ENCODE measurements at regions not wholly inside any gene's neighbourhood (a gene's known extent, or its start where the extent isn't known, plus 50 kb on each side); places are given as distances from the start of the nearest gene placed in this dataset.

DNA sequence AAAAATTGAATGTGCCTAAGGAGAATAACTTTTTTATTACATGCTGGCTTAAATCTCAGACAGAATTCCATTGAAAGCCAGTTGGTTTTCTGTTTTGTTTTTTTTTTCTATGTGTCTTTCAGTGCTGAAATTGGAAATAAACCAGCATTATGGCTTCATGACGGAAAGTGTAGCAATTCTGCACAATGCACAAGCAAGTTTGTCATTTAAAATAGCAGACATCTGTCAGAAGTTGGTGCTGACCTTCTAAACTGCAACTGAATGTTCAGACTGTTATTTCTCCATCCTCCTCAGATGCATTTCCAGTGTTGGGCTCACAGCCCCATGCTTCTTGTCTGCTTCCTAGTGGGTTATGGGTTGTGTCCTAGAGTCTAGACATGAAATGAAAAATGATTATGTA, 107.2 kb upstream of the LIMCH1 start:
- no peak for DNase-seq

DNA sequence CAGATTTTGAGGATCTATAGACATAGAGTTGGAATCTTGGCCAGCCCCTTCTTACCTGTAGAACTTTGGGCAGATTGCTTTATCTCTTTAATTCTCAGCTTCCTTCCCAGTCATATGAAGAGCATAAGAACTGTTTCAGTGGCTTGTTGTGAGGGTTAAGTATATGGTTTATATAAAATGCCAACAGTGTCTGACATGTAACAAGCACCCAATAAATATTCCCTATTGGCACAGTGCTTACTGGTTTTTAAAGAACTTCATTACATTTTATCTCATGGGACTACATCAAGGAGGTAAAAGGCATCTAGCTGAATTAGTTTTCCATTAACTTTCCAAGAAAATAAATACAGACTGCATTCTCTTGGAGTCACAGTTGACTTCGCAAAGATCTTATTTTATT, 106.7 kb upstream of the LIMCH1 start:
- DNase-seq: no peak

DNA sequence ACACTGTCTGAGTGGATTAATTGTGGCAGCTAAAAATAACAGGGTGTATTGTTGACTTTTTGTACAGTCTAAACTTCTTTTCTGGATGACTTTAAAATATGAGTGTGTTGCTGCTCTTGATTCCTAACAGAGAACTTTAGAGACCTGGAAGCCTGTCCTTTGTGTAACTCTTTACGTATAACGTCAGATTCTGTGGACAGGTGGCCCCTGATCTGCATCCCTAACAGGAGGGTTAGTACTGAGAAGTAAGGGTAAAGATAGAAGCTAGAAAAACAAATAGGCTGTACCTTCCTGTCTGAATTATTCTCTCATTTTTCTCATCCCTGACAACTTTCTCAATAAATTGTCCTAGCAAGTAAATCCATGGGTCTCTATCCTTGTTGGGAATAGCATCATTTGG, 105.7 kb upstream of the LIMCH1 start:
- no peak for DNase-seq

DNA sequence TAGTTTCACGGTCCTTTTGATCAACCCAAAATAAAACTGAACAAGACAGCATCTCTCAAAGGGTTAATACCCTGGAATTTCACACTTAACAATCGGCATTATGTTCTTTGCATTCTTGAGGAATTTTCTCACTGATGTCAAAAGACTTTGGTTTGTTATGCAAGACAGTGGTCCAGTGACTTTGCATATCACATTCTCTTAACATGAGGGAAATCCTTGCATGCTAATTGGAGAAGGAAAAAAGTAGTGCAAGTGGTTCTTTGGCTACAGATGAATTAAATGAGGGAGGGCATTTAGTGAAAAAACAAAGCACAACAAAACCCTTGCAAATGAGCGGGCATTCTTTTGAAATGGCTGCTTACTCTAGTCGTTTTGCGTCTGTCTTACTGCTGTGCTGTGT, 105.1 kb upstream of the LIMCH1 start:
- DNase-seq: no peak

DNA sequence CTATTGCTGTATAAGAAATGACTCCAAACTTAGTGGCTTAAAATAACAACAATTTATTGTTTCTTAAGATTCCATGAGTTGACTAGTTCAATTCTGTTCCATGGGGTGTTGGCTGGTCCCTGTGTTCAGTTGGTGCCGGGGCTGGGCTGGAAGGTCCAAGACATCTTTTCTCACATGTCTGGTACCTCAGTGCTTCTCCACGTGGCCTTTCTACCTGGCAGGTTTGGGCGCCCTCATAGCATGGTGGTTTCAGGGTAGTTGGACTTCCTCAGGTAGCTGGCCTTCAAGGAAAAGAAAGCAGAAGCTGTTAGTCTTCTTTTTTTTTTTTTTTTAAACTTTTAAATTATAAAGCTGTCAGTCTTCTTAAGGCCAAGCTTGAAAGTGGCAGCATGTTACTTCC, 104.6 kb upstream of the LIMCH1 start:
- no peak for DNase-seq

DNA sequence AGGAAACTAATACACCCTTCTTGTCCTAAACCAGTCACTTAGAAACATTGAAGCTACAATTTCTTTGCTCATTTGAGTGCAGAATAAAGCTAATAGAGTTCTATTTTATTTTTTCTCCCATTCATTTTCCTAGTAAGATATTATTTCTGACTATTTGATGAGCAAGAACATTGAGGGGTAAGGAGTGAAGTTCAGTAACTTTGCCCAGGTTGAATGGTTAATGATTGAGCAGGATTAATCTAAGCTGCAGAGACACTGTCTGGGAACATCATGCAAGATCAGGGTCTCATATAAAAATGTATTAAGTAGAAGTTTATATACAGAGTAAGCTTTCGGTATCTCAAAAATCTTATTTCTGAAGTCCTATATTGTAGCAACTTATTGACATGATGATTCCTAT, 102.4 kb upstream of the LIMCH1 start:
- no peak for DNase-seq

DNA sequence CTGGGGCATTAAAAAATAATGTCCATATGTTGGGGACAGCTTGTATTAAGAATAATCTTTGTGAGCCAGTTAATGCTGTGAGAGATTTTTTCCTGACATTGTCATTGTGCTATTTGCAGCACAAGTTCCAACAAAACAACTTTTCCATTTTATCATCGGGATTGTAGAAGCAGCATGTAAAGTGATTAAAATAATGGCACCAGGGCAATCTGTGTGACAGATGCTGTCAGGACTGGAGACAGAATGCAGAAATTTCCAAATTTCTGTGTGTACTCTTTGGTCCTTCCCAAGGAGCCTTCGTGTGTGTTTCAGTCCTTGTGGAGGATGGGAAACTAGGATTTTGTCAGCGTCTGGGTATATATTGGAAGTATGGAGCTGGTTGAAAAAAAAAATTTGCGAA, 101.5 kb upstream of the LIMCH1 start:
- no peak for DNase-seq

DNA sequence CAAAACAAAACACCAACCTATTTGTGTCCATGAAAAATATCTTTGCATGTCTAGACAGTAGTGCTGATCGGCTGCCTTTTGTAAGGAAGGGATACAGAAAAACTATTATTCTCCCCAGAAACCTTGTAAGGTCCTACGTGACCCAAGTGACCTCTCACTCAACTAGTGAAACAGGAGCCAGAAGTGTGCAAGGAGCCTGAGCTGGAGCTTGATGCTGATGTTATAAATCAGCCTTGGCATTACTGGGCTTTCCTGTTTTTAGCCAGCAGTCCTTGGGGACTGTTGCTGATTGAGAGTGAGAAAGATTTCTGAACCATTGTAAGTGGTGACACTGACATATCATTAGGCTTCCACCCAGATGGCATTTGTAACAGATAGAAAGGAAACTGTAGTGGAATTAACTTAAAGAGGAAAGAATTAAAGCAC, 100.8 kb upstream of the LIMCH1 start:
- no peak for DNase-seq

DNA sequence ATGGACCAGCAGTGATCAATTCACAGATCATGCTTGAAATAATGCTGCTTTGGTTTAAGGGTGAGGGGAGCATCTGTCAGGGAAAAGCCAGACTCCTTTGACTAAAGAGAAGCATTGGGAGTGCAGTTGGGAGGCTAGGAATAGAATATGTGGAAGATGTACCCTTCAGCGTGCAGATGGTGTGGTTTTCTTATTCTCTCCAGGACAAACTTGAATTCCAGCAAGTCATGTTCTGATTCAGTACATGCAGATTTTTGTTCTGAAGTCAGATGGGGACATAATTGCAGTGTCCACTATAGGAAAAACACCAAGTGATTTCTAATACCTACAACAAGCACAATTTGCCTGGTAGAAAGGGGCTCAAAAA, 99.0 kb upstream of the LIMCH1 start:
- no peak for DNase-seq

DNA sequence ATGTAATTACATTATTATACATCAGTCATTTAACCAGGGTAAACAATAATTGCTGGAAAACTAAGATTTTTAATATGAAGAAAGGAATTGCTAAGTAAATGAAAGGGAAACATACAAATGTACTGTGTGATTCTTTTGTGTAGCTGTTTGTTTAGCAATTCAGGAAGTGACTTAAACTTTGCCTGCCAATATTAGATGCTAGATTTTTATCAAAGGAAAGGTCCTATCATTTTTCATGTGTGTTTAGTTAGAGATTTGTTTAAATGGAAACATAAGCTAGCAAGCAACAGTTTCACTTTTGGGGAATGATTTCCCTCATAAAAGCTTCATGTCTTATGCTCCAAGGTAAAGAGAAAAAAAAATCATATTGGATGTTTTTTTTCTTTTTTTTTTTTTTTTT, 95.1 kb upstream of the LIMCH1 start:
- peak in 1 of 2 experiments; percentile 30 for DNase-seq

DNA sequence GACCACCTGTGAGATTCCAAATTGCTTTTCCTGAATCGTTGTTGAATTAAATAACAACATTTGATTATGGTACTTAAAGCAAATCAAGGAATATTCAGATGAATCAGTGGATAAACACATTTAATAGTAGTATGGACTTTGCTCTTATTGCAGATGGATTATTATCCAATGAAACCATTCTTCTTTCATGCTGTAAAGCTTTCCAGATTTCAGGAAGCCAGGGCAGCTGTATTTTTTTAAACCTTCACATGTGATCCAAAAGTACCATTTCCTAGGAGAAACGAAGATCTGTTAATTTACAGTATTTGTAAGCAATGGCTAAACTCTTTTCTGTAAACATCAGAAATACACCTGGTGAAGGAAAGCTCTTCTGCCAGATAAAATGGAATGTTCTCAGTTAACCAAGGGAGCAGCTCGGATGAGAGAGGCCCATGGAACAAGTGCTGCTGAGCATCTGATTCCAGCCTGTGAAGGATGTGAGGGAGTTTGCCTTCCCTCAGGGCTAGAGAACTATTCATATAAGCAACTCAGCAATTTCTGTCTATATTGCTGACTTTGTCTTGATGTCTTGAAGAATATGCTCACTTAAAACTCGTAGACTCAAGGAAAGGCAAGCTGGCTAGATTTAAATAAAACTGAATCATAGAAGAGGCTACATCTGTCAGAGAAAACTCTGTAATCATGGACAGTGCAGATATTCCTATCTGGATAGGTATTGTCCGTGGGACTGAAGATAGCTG, 94.4 kb upstream of the LIMCH1 start:
- peak in 1 of 2 experiments; percentile 44 for DNase-seq

DNA sequence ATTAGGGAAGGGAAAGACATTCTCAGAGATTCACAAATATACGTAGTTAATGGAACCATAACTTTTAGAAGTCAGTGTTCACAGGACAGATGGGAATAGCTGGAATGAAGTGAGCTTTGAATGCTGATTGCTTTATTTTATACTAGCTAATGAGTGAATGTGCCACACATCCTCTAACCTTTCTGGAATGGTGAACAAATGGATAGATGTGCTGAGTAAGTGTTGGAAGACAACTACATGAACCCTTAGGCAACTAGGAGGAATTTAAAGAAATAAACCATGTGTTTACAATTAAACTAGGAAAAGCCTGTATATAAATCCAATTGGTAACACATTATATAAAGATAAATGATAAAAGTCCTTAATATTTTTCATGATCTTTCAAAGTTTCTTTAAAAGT, 91.6 kb upstream of the LIMCH1 start:
- no peak for DNase-seq

DNA sequence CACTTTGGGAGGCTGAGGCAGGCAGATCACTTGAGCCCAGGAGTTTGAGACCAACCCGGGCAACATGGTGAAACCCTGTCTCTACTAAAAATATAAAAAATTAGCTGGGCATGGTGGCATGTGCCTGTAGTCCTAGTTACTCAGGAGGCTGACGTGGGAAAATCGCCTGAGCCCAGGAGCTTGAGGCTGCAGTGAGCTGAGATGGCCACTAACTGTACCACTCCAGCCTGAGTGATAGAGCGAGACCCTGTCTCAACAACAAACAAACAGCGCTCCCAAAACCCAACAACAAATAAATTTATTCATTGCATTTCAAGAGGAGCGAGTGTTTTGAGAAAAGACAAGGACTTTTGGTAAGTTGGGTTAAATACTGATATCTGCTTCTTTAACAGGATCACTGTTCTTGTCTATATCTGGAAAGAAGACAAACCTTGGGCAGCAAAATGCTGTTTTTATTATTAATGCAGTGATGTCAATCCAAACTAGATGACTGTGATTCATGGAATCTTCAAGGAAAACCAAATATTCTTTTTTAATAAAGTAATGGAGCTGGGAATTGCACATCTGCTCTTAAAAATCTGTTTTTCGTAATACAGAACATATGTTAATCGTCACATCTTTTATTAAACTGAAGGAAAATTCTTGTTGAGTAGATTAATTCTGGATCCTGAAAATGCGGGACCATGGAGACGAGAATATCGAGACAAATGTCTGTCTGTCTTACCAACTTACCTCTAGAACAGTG, 90.8 kb upstream of the LIMCH1 start:
- DNase-seq: no peak

DNA sequence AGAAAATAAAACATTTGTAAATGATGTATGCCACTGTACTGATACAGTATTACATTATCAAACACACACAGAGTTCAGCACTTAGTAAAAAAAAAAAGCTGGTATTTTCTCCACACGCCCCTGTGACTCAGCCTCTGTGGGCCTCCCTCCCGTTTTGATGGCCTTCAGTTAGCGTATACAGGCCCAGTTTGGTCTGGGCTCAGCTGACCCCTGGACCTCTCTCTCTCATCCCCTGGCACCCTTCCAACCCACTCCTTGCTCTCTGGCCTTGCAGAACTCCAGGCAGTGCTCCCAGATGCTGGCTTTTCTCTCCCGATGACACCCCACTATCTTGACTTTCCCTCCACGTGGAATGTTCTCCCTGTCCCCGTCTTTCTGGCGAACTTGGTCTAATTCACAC, 89.0 kb upstream of the LIMCH1 start:
- no peak for DNase-seq

DNA sequence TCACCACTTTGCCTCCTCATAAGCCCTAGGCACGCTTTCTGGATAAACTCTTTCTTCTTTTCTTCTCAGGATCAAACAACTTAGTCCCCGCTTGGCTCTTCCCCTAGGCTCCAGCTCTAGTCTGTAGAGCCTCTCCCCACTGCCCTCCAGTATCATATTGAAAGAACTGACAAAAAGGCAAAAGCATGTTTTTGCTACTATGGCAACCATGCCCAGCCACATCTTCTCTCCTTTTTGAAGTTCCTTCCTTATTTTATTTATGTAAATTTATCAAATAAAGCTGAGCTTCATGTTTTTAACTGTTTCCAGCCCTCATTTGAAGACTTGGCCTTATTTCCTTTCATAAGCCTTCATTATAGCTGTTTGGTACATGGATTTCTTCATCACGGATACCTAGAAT, 86.0 kb upstream of the LIMCH1 start:
- DNase-seq: no peak

DNA sequence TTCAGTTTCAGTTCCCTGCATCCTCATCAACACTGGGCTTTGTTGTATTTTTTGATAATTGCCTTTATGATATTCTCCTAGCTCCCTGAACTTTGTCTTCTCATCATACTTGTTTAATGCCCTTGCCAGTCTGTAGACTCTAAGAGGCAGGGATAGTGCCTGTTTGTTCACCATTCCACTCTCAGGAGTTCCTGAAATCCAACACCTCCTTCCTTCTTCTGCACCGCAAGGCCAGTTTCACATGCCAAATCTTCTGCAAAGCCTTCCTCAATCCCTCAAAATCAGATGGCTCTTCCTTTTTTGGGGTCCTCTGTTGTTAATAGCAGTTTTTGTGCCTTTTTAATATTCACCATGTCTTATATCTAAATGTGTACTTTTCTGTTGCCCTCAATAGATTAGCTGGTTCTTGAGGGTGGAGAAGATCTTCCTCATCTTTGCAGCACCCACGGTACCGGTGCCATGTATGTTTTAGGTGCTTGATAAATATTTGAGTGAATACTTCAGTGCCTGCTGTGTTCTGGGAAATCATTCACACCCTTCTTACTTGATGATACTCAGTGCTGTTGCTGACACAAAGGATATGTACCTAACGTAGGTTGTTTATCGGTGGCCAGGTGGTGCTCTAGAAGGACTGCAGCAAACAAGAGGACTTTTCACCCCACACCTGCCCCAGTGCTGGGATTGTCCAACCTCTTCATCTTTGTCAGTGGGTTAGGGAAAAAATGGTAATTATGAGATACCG, 85.3 kb upstream of the LIMCH1 start:
- DNase-seq: no peak

DNA sequence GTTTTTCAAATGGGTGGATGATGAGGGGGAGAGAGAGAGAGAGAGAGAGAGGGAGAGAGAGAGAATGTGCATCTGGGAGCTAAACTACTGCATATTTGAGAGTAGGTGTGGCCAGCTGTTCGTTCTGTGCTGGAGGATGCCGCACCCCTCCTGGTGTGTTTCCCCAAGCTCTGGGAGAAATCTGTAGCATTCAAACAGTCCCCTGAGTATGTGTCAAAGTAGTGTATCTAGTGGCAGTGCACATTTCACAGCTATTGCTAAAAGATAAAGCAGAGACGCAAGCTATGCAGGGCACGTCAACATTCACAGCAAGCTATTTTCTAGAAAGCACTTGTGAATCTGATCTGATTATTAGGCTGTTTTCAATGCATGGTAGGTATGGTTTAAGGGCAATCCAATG, 83.5 kb upstream of the LIMCH1 start:
- no peak for DNase-seq

DNA sequence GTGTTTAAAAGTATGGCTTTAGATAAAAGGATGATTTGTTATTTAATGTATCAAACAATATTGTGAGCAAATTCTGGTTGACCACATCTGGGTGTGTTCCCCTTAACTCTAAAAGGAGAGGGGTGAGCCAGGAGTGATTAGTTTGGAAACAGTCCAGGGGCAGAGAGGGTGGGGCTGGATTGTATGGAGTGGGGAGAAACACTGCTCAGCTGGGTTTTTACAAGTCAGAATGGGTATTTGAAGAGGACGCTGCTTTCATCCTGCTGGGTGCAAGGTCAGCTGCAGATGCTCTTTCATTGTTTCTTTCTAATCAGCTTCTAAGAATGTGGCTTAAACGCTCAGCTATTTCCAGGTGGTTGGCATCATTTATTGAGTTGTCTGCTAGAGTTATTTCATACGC, 82.8 kb upstream of the LIMCH1 start:
- DNase-seq: no peak

DNA sequence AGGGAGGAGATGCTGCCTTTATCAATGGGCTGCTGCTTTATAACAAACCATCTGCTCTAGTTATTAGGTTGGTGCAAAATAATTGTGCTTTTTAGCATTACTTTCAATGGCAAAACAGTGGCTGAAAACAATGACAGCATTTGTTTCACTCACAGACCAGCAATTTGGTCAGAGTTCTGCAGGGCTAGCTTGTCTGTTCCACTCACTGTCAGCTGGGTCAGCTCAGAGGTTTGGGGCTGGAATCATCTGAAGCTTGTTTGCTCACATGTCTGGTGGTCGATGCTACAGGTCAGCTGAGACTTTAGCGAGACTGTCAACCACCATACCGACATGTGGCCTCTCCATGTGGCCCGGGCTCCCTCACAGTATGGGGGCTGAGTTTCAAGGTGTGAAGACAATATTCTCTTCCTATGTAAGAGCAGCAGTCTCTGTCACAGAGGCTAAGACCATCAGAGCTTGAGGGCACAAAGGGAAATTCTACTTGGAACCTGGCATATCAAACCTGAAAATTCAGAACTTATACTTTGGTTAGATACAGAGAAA, 81.3 kb upstream of the LIMCH1 start:
- no peak for DNase-seq

DNA sequence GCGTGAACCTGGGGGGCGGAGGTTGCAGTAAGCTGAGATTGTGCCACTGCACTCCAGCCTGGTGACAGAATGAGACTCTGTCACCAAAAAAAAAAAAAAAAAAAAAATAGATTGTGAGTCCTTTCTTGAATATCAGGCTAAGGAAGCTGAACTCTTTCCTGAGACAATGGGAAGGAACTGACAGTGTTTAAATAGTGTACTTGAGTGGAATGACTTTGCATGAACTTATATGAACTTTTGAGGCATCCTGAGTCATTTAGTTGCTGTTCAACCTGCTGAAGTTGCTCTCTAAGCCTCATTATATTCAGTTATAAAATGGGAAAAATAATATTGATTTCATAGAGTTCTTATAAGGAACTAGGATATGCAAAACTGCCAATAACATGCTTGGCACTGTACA, 79.3 kb upstream of the LIMCH1 start:
- DNase-seq: no peak

DNA sequence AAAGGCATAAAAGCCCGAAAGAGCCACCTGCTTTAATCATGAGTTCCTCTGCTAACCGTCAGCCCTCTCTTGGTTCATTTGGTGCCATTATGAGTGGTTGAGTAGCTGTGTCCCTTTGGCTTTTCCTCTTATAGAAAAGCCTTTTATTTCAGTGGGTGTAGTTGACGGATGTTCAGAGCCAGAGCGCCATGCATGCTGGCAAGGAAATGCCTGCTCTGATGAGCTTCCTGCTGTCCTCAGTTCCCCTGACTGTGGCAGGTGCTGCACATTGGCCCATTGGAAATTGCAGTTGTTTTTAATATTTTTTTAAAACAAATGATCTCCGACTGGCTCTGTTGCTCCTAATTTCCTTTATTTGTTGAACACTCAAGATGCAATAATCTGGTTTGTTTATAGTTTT, 77.3 kb upstream of the LIMCH1 start:
- no peak for DNase-seq

DNA sequence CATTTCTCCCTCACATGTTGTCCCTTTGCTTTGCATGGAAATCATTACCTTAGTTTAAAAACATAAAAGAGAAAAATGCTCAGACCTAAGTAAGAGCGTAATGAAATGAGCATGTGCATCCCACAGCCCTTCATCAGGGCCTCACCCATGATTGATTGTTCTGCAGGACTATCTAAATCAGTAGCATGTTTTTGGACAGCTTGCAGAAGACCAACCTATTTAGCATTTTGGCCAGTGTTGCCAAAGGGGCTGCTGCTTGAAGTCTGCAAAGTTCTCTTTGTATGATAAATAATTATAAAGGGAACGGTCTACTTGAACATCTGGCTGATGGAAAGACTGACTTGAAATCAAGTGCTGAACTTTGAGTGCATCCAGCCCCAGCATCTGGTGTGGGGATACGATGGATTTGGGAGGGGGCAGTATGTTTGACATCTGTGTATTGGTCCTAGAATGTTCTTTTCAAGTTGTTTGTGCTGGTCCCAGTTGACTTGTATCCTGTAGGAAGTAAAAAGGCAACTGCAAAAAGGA, 76.1 kb upstream of the LIMCH1 start:
- no peak for DNase-seq

DNA sequence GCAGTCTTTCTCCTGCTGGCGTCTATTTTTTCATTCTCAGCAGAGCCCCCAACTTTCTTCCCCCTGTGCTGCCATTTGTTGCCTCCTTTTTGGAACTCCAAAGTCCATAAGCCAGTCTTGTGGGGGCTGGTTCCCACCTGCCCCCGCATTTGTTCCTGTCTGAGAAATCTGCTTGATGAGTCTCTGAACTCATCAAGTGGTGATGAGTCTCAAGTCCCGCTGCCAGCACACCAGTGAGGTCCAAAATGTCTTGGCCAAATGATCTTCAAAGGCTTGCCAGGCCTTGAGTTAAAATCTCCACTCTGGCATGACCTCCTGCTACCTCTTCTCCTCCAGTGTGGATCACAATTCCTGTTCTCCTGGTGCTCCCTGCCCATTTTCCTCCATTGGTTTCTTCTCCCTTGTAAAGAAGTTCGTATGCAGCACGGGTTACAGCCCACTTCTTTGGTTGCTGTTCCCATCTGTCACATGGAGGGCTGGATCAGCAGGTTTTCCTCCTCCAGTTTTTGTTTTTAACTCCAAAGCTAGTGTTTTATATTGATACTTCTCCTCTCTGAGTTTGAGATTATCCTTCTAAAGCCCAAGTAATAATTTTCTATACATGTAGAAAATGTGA, 72.7 kb upstream of the LIMCH1 start:
- DNase-seq: no peak
